Hematopoietic multipotent progenitor cell (in vitro differentiated cells): ENCODE measurements at regions not wholly inside any gene's neighbourhood (a gene's known extent, or its start where the extent isn't known, plus 50 kb on each side); places are given as distances from the start of the nearest gene placed in this dataset.
A peak's percentile ranks its signal among the peaks of the same experiment; 100 is the strongest.
"Not testable (repeated sequence)": the region's sequence is repeated elsewhere in the genome, so short reads cannot be mapped to it uniquely, and the experiment has no call there.

ENCODE experiments used
- DNase-seq, 3 donors: peaks; one replicate each; pipeline ENCODE4 v3.0.0-alpha.2; 2011 to 2015; ENCODE audit warnings: low read depth in 2 of 3, low spot score in 2 of 3

DNA sequence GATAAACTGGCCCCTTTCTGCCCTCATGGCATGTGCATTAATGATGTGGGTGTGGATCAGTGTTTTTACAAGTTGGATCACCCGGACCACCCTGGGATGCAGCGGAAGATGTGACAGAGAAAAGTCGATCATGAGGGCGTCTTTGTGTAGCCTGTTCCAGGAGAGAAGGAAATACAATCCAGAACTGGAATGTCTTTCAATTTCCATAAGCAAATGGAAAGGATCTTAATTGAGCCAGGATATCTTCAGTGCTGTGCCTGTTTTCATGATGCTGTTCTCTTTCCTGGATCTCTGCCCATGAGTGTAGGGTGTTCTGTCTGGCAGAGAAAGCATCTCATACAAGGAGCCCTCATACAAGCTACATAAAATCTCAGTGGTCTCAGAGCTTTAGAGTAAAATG is 481.4 kb downstream of the XYLT1 start:
- no peak for DNase-seq

DNA sequence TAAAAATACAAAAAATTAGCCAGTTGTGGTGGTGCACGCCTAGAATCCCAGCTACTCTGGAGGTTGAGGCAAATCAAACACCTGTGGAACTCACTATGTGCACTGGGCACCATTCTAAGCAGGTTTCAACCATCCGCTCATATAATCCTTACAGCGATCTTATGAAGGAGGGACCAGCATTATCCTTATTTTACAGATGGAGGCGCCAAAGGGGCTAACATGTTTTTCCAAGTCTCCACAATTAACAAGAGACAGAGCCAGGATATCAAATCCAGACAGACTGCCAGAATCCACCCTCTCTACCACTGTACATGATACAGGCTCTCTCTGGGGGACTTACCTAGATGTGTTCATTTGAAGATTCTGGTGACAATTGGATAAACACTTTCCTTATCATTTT is 479.0 kb downstream of the XYLT1 start:
- DNase-seq: no peak

DNA sequence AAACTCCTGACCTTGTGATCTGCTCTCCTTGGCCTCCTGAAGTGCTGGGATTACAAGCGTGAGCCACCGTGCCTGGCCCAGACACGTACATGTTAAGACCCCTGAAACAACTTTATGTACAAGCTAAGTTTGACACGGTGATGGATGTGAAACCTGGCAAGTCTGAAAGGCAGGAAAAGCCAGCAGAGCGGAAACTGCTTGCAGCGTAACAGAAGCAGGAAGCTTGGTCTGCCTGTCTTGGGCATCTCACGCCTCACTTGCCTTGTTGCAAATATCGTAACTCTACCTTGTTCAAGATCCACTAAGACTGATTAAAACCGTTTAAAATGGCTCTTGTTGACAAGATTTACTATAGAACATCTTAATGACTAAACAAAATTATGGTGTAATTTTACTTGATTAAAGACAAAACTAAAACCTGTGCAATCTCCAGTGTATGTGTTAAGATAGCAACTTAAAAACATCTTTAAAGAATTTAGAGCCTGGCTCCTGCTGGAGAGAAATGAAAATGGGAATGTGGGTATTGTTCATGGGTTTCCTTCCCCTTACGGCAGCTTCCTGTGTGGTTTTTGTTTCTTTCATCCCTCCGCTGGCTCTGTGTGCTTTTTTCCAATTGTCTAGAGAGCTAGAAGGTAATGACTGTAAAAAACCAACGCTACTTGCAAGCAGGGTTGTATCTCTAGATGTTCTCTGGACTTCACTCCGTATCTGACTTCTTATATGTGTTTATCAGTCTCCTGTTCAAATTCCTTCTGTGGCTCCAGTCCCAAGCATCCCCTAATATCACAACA is 477.6 kb downstream of the XYLT1 start:
- peak in 2 of 3 donors; percentile 29 to 59 for DNase-seq

DNA sequence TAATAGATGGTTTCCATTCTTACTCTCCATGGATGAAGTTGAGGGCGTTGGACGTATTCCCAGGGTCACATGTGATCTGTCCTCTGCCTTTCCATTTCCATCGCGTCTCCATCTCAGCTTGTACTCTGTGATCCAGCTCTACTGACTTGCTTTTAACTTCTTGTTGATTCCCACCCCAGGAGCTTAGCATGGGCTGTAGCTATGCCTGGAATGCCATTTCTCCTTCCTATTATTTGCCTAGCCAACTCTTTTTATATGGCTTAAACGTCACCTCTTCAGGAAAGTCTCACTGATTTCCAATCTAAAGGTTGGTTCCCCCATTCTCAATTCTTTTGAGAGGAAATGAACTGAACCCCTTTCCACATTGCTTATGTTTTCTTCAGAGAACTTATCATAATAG is 475.9 kb downstream of the XYLT1 start:
- DNase-seq: no peak

DNA sequence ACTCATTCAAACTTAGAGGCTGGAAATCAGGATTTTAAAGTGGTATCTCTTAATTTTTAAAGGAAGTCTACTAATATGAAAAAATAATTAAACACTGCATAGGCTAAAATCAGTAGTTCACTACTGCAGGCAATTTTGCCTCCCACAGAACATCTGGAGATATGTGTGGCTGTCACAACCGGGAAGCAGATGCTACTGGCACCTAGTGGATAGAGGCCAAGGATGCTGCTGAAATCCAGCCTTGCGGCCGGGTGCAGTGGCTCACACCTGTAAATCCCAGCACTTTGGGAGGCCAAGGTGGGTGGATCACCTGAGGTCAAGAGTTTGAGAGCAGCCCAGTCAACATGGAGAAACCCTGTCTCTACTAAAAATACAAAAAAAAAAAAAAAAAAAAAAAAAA is 473.9 kb downstream of the XYLT1 start:
- DNase-seq: no peak

DNA sequence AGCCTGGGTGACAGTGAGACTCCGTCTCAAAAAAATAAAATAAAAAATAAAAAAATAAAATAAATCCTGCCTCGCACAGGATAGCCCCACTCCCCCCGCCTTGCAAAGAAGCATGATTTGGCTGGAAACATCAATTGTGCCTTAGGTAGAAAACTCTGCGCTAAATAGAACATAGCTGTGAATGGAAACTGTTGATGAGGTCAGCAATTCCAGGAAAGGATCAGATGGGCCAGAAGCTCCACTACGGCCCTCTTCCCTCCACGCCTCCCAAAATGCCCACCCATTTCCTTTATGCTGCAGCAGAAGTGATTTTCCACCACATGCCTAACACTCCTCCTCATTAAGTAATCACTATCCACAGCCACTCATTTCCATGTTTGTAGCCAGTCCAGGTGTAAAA is 473.4 kb downstream of the XYLT1 start:
- no peak for DNase-seq

DNA sequence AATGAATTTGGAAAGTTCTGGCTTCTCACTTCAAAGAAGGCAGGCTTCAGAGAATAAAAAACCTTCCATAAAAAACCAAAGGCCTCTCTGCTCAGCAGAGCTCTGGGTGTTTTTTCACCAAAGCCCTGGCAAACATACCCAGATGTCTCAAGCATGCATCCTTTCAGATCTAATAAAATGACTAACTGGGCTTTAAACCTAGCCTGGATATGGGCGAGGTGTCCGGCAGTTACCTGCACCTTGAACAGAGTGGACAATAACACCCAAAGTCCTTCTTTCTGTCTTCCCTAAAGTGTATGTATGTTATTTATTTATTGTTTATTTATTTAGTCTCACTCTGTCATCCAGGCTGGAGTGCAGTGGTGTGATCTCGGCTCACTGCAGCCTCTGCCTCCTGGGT is 469.3 kb downstream of the XYLT1 start:
- DNase-seq: no peak

DNA sequence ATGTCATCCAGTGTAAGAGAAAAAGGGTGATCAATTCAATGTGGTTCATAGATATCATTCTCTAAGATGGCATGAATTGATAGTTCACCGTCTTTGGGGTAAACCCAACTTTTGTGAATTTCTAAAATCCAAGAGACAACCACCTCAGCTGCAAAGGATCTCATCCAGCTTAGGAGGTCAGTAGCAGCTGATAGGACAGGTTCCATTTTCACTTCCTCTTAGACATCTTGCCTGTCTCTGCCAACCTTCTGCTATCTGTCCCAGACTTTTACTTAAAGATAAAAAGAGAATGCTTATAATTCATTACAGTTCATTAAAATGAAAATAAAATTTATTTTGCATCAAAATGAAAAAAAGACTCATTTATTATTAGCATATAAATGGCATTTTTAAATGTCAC is 468.2 kb downstream of the XYLT1 start:
- peak in 1 of 3 donors; percentile 26 for DNase-seq

DNA sequence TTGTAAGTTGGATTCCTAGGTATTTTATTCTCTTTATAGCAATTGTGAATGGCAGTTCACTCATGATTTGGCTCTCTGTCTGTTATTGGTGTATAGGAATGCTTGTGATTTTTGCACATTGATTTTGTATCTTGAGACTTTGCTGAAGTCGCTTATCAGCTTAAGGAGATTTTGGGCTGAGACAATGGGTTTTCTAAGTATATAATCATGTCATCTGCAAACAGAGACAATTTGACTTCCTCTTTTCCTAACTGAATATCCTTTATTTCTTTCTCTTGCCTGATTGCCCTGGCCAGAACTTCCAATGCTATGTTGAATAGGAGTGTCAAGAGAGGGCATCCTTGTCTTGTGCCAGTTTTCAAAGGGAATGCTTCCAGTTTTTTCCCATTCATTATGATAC is 464.8 kb downstream of the XYLT1 start:
- DNase-seq: not testable (repeated sequence)

DNA sequence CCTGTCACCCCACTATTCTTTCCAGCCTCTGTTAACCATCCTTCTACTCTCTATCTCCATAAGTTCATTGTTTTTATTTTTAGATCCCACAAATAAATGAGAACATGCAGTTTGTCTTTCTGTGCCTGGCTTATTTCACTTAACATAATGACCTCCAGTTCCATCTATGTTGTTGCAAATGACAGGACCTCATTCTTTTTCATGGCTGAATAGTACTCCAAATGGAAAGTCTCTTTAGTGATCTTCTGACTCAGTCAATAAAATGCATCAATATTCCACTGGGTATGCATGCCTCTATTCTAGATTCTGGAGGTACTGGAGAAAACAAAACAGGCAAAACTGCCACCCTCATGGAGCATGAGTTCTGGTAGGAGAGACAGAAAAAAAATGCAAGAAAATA is 459.0 kb downstream of the XYLT1 start:
- DNase-seq: no peak

DNA sequence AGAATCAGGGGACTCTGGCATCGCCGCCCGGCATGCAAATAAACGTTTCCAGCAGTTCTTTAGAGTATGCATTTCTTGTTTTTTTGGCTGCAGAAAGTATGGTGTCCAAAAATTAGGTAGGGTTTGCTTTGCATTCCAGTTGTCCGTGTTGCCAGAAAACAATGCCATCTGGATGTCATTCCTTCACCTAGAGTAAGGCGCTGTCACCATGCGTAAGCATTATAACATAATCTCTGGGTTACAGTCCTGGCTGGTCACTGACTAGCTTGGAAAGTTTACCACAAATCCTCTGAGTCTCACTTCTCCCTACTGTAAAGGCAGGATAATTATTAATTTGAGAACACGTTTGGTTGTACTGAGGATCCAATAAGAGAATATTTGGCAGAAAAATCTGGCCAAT is 457.7 kb downstream of the XYLT1 start:
- DNase-seq: no peak

DNA sequence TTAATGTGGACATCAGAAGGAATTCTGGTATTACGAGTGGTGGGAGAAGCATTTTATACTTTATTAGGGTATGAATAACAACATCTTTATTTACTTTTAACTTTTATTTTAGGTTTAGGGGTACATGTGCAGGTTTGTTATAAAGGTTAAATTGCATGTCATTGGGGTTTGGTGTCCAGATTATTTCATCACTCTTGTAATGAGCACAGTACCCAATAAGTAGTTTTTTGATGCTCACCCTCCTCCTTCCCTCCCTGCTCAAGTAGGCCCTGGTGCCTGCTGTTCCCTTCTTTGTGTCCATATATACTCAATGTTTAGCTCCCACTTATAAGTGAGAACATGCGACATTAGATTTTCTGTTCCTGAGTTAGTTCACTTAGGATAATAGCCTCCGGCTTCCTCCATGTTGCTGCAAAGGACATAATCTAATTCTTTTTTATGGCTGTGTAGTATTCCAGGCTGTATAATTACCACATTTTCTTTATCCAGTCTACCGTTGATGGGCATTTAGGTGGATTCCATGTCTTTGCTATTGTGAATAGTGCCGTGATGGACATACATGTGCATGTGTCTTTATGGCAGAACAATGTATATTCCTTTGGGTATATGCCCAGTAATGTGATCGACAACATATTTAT is 456.2 kb downstream of the XYLT1 start:
- DNase-seq: no peak

DNA sequence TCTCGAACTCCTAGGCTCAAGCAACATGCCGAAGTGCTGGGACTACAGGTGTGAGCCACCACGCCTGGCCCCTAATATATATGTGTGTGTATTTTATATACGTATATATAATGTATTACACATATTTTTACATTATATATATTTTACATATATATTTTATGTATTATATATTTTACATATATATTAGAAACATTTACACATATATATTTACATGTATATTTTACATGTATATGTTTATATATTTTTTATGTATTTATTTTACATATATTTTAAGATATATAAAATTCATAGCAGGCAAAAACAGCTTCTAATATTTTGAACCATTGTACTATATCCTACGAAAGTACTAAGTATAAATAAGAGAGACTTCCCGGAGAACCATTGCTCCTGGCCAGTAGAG is 455.1 kb downstream of the XYLT1 start:
- DNase-seq: no peak

DNA sequence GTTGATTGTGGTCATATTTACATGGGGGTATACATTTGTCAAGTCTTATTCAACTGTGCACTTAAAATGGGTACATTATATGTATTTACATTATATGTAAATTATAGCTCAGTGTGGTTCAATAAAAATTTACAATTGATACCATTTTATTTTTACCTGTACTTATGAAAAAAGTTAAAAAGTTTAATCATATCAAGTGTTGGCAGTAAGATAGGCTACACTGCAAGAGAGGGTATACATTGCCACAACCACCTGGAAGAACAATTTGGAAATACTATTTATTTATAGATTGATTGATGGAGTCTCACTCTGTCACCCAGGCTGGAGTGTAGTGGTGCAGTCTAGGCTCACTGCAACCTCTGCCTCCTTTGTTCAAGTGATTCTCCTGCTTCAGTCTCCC is 453.3 kb downstream of the XYLT1 start:
- no peak for DNase-seq

DNA sequence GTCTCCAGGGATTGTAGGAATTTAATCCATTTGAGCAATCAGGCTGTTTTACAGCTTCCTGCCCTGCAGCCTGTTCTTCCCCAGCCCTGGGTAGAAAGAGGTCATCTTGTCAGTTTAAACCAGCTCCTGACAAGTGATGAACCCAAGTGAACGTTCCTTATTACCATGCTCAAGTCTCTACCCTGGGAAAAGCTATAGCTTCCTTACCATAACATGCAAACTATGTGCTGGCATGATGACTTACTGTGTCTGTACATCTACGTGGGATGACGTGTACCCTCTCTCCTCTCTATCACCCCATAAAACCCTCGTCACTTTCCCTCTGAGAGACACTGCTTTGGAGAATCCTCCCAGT is 452.2 kb downstream of the XYLT1 start:
- DNase-seq: no peak

DNA sequence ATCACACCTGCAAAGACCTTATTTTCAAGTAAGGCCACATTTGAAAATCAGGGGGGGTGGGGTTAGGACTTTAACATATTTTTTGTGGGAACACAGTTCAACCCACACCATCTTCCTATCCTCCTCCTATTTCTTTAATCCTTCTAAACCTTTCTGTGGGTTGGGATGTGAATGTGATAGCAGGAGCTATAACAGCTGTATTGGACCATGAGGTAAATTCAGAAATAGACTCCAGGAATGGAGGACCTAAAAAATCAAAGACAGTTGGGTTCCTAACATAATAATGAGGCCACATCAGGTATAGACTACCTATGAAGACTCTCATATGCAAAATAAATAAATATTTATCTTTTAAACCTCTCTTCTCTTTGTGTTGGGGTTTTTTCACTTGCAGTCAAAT is 451.4 kb downstream of the XYLT1 start:
- no peak for DNase-seq

DNA sequence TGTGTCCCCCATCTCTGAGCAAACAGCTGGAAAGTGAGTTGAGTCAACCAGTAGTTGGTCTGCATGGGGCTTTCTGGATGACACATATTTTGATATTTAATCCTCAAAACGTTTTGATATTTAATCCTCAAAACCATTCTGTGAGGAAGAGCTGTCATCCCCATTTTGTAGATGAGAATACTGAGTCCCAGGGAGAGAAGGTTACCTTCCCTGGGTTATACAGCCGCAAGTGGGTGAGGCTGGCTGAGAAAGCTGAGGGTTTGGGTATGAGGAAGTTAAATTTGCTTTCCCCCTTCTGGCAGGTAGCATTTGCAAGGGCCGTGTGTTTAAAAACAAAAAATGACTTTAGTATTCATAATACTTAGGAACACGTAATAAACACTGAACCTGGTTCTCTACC is 447.2 kb downstream of the XYLT1 start:
- DNase-seq: no peak

DNA sequence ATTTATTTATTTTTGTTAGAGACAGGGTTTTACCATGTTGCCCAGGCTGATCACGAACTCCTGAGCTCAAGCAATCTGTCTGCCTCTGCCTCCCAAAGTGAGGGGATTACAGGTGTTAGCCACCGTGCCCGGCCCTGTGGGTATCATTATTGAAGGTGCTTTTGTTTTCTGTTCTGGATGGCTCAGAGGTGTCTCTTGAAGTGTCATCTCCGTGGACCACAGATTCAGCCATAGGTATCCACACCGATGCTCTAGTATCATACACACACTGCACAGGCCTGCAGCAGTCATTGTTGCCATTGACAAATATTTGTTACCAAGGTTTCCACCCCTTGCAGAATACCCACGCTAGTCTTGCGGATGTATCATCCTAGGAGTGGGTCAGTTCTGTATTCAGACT is 446.2 kb downstream of the XYLT1 start:
- no peak for DNase-seq

DNA sequence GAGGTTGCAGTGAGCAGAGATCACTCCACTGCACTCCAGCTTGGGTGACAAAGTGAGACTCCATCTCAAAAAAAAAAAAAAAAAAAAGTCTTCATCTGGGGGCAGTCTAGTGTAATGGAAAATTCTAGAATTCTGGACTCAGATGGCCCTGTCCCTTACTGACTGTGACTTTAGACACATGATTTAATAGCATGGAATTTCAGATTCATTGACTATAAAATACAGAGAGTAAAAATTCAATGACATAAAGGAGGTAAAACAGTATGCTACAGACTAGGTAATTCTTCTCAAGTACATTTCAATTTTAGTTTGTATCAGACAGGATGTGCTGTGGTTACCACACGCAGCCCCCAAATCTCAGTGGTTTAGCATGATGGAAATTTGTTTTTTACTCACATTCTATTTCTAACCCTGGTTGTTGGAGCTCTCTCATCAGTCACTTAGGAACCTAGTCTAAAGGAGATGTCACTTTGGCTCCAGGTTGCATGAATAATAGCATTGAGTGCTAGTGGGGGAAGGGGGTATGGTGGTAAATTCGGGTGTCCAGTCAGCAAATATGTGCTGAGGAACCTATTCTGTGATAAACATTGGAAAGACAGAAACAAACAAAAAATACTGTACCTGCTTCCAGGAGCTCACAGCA is 444.0 kb downstream of the XYLT1 start:
- DNase-seq: peak in 2 of 3 donors; percentile 9 to 41

DNA sequence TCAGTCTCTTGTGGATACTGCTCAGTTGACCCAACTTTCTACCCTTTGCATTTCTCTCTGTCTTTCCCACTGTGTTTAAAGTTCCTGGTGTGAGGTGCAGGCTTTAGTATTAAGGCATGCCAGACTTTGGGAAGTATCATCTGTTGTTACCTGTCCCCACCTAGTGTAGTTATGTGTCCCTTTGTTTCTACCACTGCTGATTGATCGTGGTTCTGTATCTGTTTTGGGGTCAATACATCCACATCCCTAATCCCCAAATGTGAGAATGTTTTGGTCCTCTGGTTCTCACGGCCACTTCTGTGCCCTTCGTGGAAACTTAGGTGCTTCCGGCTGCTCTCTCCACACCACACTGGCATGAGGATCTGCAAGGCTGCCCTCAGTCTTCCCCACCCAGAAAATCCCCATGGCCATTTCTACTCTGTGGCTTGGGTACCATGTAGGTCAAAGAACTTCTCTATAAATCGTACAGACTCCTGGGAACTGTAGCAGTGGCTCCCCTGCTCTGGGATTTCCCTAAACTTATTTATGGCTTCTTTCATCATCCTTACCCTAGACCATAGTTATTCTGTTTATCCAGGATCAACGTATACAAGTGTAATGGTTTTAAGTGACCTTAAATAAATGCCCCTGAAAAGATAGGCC is 443.2 kb downstream of the XYLT1 start:
- DNase-seq: no peak

DNA sequence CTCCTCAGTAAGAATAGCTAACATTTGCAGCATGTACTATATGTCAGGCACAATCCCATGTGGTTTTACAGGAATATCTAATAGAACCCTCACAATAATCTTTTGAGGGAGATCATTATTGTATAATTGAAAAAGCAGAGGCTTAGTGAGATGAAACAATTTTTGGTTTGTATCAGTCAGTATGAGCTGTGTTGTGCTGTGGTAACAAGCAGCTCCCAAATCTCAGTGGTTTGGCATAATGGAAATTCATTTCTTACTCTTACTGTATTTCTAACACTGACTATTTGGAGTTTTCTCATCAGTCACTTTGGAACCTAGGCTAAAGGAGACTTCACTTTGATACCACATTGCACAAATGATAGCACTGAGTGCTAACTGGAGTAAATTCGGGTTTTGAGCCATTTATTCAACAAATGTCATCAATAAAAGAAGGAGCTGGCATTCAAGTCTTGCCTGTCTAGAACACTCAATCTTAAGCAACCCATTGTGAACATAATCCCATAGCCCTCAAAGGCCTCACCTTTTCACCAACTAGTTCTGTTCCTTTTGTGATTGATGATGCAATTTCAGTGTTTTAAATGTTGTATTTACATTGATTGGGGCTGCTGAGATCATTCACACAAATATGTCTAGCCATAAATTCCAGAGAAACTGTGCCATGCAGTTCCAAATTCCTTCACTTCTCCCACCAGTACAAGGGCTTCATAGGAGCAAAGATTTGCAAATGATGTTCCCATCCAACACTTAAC is 441.0 kb downstream of the XYLT1 start:
- no peak for DNase-seq
